ENCODE measurements at regions not wholly inside any gene's neighbourhood (a gene's known extent, or its start where the extent isn't known, plus 50 kb on each side); places are given as distances from the start of the nearest gene placed in this dataset.

GRCh38 chr20:4068708-4069107 is 53.4 kb upstream of the RNF24 start:
- TF ChIP-seq POLR2AphosphoS5 (IDR thresholded peaks at IDR 0.05; ENCODE audit: low read depth, low read length) (no peak), POLR2A (IDR thresholded peaks at IDR 0.05; ENCODE audit: low read depth, low read length) (no peak)

Measured in GM12892 (cell line).